Stimulated activated CD4-positive, alpha-beta T cell treated with anti-CD3 and anti-CD28 coated beads, Interleukin-4, amount 100 ng/mL, for 48 hours (primary cell): ENCODE measurements at regions not wholly inside any gene's neighbourhood (a gene's known extent, or its start where the extent isn't known, plus 50 kb on each side); places are given as distances from the start of the nearest gene placed in this dataset.

Source experiments
- DNase-seq, 2 donors: peaks; one replicate each; pipeline ENCODE4 v3.0.0-alpha.2; 2020; ENCODE audit warnings: low read depth in 2 of 2

DNA sequence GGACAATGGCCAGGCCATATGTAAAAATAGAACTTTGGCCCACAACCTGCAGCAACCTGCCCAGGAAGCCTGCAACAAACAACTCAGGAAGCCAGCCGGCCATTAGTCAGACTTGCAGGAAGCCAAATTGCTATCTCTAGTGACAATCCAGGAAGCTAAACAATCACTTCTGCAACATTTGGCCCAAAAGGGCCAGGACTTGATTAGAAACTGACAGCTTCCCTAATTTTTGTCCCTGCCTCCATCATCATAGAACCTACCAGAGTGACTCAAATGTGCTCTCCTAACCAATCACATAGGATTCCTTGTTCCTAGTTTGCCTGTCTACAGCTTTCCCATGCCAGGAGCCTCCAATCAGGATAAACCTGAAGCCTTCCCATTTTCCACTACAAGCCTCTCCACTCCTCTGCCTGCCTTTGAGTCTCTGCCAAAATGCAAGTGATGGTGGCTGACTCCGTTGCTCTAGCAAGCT is 639.3 kb downstream of the PTPRU start:
- DNase-seq = no peak

- no peak for DNase-seq
Measured at GRCh38 chr1:29870621-29871020, 634.3 kb downstream of the PTPRU start.

DNA sequence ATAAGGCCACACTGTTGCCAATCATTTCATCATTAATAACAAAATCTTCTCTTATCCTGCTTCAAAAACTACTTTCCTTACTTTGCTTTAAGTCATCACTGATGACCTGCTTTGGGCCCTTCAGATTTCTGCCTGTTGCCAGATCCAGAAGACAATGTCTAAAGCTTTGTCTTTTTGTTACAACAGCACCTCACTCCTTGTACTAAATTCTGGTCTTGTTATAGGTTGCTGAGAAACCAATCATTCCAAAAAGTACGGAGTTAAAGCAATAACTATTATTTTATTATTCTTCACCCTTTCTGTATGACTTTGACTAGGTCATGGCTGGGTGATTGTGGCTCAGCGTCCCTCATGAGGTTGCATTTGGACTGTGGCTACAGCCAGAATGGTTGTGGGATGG is 633.5 kb downstream of the PTPRU start:
- DNase-seq = no peak

- no peak for DNase-seq
Measured at GRCh38 chr1:29868944-29869343, 632.6 kb downstream of the PTPRU start.

- no peak for DNase-seq
Measured at GRCh38 chr1:29868096-29868495, 631.8 kb downstream of the PTPRU start.

DNA sequence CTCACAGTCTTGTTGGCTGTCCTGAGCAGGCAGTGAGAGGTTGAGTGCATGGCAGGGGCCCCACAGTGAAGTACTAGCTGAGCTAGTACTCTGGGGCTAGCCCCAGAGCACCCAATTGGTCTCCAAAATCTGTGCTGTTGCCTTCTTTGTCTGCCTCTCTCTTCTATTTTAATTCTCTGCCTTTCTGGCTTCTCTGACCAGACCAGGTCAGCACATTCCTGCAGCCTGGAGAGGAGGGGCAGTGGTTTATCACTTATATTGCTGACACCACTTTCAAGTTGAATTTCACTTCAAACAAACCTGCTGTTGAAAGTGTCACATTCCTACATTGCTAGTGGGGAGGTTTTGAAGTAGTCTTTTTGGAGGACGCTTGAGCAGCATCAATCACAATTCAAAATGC is 628.7 kb downstream of the PTPRU start:
- no peak for DNase-seq

- DNase-seq = no peak
Measured at GRCh38 chr1:29864431-29865022, 628.2 kb downstream of the PTPRU start.

DNA sequence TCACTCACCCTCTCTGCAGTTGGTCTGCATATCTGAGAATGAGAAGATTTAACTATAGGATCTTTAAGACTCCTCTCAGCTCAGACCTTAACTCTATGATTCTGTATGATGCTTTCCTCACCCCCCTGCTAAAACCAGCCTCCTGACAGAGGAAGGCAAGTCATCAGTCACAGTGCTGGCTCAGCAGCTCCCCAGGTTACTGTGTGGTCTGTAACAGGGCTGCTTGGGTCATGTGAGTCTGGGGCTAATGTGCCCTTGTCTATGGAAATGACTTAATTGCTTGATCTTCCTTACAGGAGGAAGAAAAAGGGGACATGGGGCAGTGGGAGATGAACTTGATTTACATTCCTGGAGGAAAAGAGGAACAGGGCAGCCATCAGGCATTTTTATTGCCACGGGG is 625.6 kb downstream of the PTPRU start:
- DNase-seq = no peak

DNA sequence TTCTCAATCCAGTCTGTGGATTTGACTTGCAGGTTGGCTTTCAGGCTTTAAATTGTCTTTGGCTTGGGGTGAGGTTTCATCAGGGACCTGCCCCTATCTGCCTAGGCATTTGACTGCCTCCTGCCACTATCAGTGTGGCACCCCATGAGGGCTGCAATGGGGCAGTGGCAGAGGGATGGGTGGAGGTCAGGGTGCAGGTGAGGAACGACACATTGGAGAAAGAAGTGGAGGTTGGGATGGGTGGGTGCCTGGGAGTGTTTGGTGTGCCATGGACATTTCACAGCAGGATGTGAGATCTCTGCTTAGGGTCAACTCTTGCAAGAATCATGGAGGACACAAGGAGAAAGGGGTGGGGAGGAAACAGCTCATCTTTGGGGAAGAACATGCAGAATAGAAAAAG is 625.1 kb downstream of the PTPRU start:
- DNase-seq = no peak

- no peak for DNase-seq
Measured at GRCh38 chr1:29860681-29861080, 624.4 kb downstream of the PTPRU start.

GRCh38 chr1:29860056-29860455 is 623.7 kb downstream of the PTPRU start:
- DNase-seq = no peak

GRCh38 chr1:29859126-29859525 is 622.8 kb downstream of the PTPRU start:
- no peak for DNase-seq

- DNase-seq = no peak
Measured at GRCh38 chr1:29858646-29859045, 622.3 kb downstream of the PTPRU start.

DNA sequence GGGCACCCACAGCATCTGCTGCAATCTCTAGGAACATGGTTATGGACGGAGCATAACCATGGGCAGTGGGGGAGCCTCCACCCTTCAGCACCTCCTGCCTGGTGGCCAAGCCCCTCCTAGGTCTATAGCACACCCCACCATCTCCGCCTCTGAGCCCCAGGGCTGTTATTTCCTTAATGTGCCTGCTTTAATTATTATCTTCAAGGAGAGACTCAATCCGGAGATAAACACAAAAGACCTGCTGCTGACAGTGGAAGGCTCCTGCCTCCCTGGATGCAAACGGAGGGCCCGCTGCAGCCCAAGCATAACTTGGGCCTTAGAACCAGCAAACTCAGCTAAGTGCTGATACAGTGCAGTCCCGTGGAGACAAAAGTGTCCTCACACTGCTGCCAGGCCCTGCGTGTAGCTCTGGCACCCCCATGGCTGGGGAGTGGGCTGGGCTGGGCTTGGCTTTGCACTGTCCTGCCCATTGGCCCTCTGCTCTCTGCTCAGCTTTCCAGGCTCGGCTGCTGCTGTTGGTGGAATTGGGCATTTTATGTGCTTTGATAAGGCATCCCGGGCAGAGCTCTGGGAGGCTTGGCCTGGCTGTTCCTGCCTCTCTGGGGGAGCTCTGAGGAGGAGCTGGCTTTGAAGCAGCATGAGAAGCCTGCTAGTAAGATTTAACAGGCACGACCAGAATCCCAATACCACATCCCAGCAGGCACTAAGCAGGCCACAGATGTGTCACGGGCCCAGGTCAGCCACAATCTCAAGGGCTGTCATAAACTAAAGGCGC is 620.2 kb downstream of the PTPRU start:
- DNase-seq = no peak

GRCh38 chr1:29855561-29856160 is 619.3 kb downstream of the PTPRU start:
- DNase-seq = no peak

DNA sequence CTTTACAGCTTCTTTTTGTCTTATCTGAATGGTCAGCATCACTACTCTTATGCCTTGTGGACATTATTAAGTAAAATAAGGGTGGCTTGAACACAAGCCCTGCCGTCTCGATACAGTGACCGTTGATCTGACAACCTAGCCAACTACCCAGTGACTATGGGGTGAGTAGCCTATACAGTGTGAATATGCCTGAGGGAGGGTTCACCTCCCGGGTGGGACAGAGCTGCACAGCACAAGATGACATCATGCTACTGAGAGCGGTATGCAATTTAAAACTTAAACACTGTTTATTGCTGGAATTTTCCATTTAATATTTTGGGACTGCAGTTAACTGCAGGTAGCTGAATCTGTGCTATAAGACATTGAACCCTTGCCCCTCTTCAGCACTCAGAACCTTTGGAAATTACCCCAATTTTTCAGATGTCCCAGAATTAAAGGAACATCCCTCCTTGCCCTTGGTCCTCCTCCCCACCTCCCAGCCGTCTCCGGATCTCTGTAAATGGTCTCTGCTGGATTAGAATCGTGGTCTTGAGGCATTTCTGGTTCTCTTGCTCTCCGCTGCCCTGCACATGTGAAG is 618.5 kb downstream of the PTPRU start:
- no peak for DNase-seq

DNA sequence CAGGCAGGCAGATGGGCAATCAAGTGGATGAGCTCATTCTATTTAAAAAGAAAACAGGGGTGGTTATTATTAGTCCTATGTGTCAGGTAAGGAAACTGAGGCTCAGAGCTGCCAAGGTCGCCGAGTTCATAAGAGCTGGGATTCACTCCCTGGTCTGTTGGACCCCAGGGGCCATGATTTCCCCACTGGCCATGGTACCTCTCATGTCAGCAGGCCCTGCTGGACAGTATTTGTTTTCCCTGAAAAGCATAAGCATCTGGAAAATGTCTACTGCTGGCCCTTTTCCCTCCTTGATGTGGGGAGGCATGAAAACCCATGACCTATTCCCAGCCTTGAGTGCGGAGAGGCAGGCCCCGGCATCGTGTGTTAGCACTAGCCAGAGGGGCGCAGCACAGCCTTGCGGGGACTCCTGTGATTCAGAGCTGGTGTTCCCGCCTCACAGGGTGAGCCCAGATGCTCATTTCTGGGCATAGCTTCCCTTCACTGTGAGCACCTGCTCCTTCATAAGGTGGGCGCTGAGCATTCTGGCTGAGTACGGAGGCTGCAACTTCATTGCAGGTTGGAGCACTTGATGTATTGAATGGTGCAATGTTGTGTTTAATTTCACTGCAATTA is 617.5 kb downstream of the PTPRU start:
- no peak for DNase-seq

DNA sequence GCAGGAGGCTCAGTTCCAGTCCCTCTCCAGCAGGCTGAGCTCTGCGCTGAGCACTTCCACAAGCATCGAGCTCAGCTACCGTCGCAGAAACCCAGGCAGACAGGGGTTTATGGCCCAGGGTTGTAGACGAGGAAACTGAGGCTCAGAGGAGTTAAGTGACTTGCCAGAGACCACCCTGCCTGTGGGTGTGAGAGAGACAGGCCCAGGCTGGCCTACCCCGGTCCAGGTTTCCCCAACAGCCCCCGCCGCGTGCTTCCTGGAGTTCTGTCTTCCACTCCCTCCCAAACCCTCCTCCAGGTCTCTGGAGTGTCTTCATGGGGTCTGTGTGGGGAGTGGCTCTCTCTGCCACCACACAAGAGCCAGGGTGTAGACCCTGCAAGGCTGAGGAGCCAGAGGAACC is 615.9 kb downstream of the PTPRU start:
- DNase-seq = no peak

DNA sequence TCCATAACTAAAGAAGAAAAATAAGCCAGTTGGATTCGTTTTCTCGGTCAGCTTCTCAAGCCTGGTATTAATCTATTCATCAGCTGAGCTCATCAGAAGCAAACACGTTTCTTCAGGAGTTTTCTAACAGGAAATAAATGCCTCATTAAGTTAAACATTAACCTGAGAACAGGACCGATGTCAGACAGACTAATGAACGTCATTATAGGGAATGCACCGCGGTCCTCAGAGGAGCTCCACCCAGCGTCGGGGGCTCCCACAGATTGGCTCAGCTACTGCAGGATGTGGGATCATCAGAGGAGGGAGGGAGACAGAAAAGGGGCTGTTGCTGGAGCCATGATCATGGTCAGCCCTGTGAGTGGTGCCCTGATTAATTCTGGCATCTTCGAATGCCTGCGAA is 615.4 kb downstream of the PTPRU start:
- DNase-seq = no peak

DNA sequence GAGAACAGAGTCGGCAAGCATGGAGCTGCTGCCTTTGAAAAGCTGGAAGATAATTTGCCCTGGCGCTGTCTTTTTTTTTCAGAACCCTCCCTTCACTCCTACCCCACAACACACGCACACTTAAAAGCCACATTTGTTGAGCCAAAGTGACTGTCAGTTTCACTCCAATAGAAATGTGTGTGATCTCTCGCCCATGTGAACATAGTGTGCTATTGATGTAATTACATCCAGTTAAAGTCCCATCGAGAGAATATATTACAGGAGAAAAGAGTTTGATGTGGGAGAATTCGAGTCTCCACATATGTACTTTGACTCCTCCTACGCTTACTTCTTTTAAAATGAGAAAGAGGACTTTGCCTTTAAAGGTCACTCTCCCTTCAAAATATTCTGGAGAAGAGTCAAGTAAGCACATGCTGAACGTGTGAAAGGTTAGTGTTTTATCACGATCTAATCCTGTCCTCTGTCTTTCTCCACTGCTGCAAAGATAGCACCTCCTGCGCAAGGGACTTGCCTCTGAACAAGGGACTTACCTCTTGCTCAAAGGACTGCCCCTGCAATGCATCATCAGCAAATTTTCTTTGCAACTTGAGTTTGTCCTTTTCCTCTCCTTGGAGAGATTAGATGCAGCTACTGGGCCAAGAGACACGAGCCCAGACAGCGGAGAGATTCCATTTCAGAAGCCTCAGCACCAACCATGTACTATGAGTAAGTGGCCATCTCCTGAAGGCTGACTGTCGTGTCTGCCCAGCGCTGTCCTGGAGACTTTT is 613.9 kb downstream of the PTPRU start:
- DNase-seq = no peak

- peak; percentile 20 to 31 for DNase-seq
Measured at GRCh38 chr1:29849038-29849750, 612.9 kb downstream of the PTPRU start.
